ENCODE measurements at regions not wholly inside any gene's neighbourhood (a gene's known extent, or its start where the extent isn't known, plus 50 kb on each side); places are given as distances from the start of the nearest gene placed in this dataset.

- TF ChIP-seq OSR1 (CRISPR knock-in tag; IDR thresholded peaks at IDR 0.05) (no peak), POU6F1 (CRISPR knock-in tag; IDR thresholded peaks at IDR 0.05; ENCODE audit: borderline replicate concordance, low read depth) (no peak), TOX (CRISPR knock-in tag; IDR thresholded peaks at IDR 0.05; ENCODE audit: borderline replicate concordance) (no peak), TCF4 (CRISPR knock-in tag; IDR thresholded peaks at IDR 0.05; ENCODE audit: borderline replicate concordance) (no peak), CSDC2 (CRISPR knock-in tag; IDR thresholded peaks at IDR 0.05) (no peak), ARNTL (CRISPR knock-in tag; IDR thresholded peaks at IDR 0.05; ENCODE audit: borderline replicate concordance, low read depth) (no peak), BACH2 (CRISPR knock-in tag; IDR thresholded peaks at IDR 0.05; ENCODE audit: borderline replicate concordance) (no peak), ZC3H10 (CRISPR knock-in tag; IDR thresholded peaks at IDR 0.05) (no peak), CREB5 (CRISPR knock-in tag; IDR thresholded peaks at IDR 0.05; ENCODE audit: low read depth) (no peak), ESRRG (CRISPR knock-in tag; IDR thresholded peaks at IDR 0.05) (no peak), PPARA (CRISPR knock-in tag; IDR thresholded peaks at IDR 0.05; ENCODE audit: borderline replicate concordance) (no peak), RARB (CRISPR knock-in tag; IDR thresholded peaks at IDR 0.05) (no peak), CSRNP3 (CRISPR knock-in tag; IDR thresholded peaks at IDR 0.05) (no peak), ISL1 (CRISPR knock-in tag; IDR thresholded peaks at IDR 0.05) (no peak), PATZ1 (CRISPR knock-in tag; IDR thresholded peaks at IDR 0.05; ENCODE audit: borderline replicate concordance) (no peak), ZNF70 (CRISPR knock-in tag; IDR thresholded peaks at IDR 0.05) (no peak), ZFP3 (CRISPR knock-in tag; IDR thresholded peaks at IDR 0.05) (no peak), GLIS3 (CRISPR knock-in tag; IDR thresholded peaks at IDR 0.05) (no peak), ZFP30 (CRISPR knock-in tag; IDR thresholded peaks at IDR 0.05) (no peak)
- no peak for ATAC-seq
These were observed 554.3 kb downstream of the ZEB2 start for GRCh38 chr2:143965493-143966164.

GRCh38 chr2:143964891-143965290 is 555.0 kb downstream of the ZEB2 start:
- ATAC-seq, result no peak
- no peak for TF ChIP-seq TCF4 (CRISPR knock-in tag; IDR thresholded peaks at IDR 0.05; ENCODE audit: borderline replicate concordance)
- no peak for TF ChIP-seq ZNF70 (CRISPR knock-in tag; IDR thresholded peaks at IDR 0.05)
- no peak for TF ChIP-seq ESRRG (CRISPR knock-in tag; IDR thresholded peaks at IDR 0.05)
- no peak for TF ChIP-seq OSR1 (CRISPR knock-in tag; IDR thresholded peaks at IDR 0.05)
- TF ChIP-seq RARB (CRISPR knock-in tag; IDR thresholded peaks at IDR 0.05), result no peak
- TF ChIP-seq ZC3H10 (CRISPR knock-in tag; IDR thresholded peaks at IDR 0.05), result no peak
- TF ChIP-seq ISL1 (CRISPR knock-in tag; IDR thresholded peaks at IDR 0.05), result no peak
- no peak for TF ChIP-seq ARNTL (CRISPR knock-in tag; IDR thresholded peaks at IDR 0.05; ENCODE audit: borderline replicate concordance, low read depth)
- no peak for TF ChIP-seq GLIS3 (CRISPR knock-in tag; IDR thresholded peaks at IDR 0.05)
- TF ChIP-seq PPARA (CRISPR knock-in tag; IDR thresholded peaks at IDR 0.05; ENCODE audit: borderline replicate concordance), result no peak
- no peak for TF ChIP-seq ZFP30 (CRISPR knock-in tag; IDR thresholded peaks at IDR 0.05)
- no peak for TF ChIP-seq CREB5 (CRISPR knock-in tag; IDR thresholded peaks at IDR 0.05; ENCODE audit: low read depth)
- no peak for TF ChIP-seq CSDC2 (CRISPR knock-in tag; IDR thresholded peaks at IDR 0.05)
- no peak for TF ChIP-seq TSHZ2 (CRISPR knock-in tag; IDR thresholded peaks at IDR 0.05)
- no peak for TF ChIP-seq ZNF8 (CRISPR knock-in tag; IDR thresholded peaks at IDR 0.05)
- TF ChIP-seq TOX (CRISPR knock-in tag; IDR thresholded peaks at IDR 0.05; ENCODE audit: borderline replicate concordance), result no peak
- TF ChIP-seq PATZ1 (CRISPR knock-in tag; IDR thresholded peaks at IDR 0.05; ENCODE audit: borderline replicate concordance), result no peak
